ENCODE measurements at regions not wholly inside any gene's neighbourhood (a gene's known extent, or its start where the extent isn't known, plus 50 kb on each side); places are given as distances from the start of the nearest gene placed in this dataset.
"Not testable (repeated sequence)": the region's sequence is repeated elsewhere in the genome, so short reads cannot be mapped to it uniquely, and the experiment has no call there.

GRCh38 chr16:31678649-31679325, 151.1 kb downstream of the AHSP start:
- H3K4me1 ChIP-seq (ENCODE audit: control insufficient read depth in 2 of 2, insufficient read depth in 2 of 2, low read length in 1 of 2): no peaks in the 10 kb centered on the region
- H3K36me3 ChIP-seq (ENCODE audit: control insufficient read depth in 2 of 2, insufficient read depth in 2 of 2, low read length in 1 of 2): no peaks in the 10 kb centered on the region
- no peaks in the 10 kb centered on the region for H3K9me3 ChIP-seq (ENCODE audit: control insufficient read depth in 2 of 2, insufficient read depth in 1 of 2, low read depth in 1 of 2, low read length in 1 of 2)
- H3K4me3 ChIP-seq (ENCODE audit: low read depth in 1 of 2, low read length in 2 of 2): no peak overlapping the region
- H3K27me3 ChIP-seq (ENCODE audit: control insufficient read depth in 1 of 2, insufficient read depth in 2 of 2, low read length in 2 of 2): no peaks in the 10 kb centered on the region
- no peak overlapping the region for H3K27ac ChIP-seq (ENCODE audit: low read depth in 2 of 2, low read length in 1 of 2)
- 63 to 66% methylated on average over 7 of the region's 7 CpGs for WGBS, 2 donors

- H3K9me3 ChIP-seq (ENCODE audit: control insufficient read depth in 2 of 2, insufficient read depth in 1 of 2, low read depth in 1 of 2, low read length in 1 of 2); H3K27me3 ChIP-seq (ENCODE audit: control insufficient read depth in 1 of 2, insufficient read depth in 2 of 2, low read length in 2 of 2); H3K4me3 ChIP-seq (ENCODE audit: low read depth in 1 of 2, low read length in 2 of 2); H3K36me3 ChIP-seq (ENCODE audit: control insufficient read depth in 2 of 2, insufficient read depth in 2 of 2, low read length in 1 of 2); H3K4me1 ChIP-seq (ENCODE audit: control insufficient read depth in 2 of 2, insufficient read depth in 2 of 2, low read length in 1 of 2); H3K27ac ChIP-seq (ENCODE audit: low read depth in 2 of 2, low read length in 1 of 2): not testable (repeated sequence)
- 61 to 62% methylated on average over 2 of the region's 2 CpGs for WGBS, 2 donors
Observed at GRCh38 chr16:31689331-31689730, 161.6 kb downstream of the AHSP start.

DNA sequence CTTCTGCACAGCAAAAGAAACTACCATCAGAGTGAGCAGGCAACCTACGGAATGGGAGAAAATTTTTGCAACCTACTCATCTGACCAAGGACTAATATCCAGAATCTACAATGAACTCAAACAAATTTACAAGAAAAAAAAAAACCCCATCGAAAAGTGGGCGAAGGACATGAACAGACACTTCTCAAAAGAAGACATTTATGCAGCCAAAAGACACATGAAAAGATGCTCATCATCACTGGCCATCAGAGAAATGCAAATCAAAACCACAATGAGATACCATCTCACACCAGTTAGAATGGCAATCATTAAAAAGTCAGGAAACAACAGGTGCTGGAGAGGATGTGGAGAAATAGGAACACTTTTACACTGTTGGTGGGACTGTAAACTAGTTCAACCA, 164.6 kb downstream of the AHSP start:
- not testable (repeated sequence) for H3K36me3 ChIP-seq (ENCODE audit: control insufficient read depth in 2 of 2, insufficient read depth in 2 of 2, low read length in 1 of 2); H3K4me3 ChIP-seq (ENCODE audit: low read depth in 1 of 2, low read length in 2 of 2); H3K27ac ChIP-seq (ENCODE audit: low read depth in 2 of 2, low read length in 1 of 2); H3K27me3 ChIP-seq (ENCODE audit: control insufficient read depth in 1 of 2, insufficient read depth in 2 of 2, low read length in 2 of 2); H3K9me3 ChIP-seq (ENCODE audit: control insufficient read depth in 2 of 2, insufficient read depth in 1 of 2, low read depth in 1 of 2, low read length in 1 of 2); H3K4me1 ChIP-seq (ENCODE audit: control insufficient read depth in 2 of 2, insufficient read depth in 2 of 2, low read length in 1 of 2)
- 85 to 90% methylated on average over 3 of the region's 3 CpGs for WGBS, 2 donors

GRCh38 chr16:31693733-31694132, 166.0 kb downstream of the AHSP start:
- no peak overlapping the region for H3K27ac ChIP-seq (ENCODE audit: low read depth in 2 of 2, low read length in 1 of 2)
- WGBS, 2 donors: 91 to 92% methylated on average over 6 of the region's 6 CpGs
- no peak overlapping the region for H3K4me3 ChIP-seq (ENCODE audit: low read depth in 1 of 2, low read length in 2 of 2)
- peaks cover 0 to 3% of the 10 kb centered on the region in 2 donors for H3K4me1 ChIP-seq (ENCODE audit: control insufficient read depth in 2 of 2, insufficient read depth in 2 of 2, low read length in 1 of 2)
- H3K9me3 ChIP-seq (ENCODE audit: control insufficient read depth in 2 of 2, insufficient read depth in 1 of 2, low read depth in 1 of 2, low read length in 1 of 2): peaks cover 0 to 2% of the 10 kb centered on the region in 2 donors
- H3K36me3 ChIP-seq (ENCODE audit: control insufficient read depth in 2 of 2, insufficient read depth in 2 of 2, low read length in 1 of 2): no peaks in the 10 kb centered on the region
- no peaks in the 10 kb centered on the region for H3K27me3 ChIP-seq (ENCODE audit: control insufficient read depth in 1 of 2, insufficient read depth in 2 of 2, low read length in 2 of 2)

DNA sequence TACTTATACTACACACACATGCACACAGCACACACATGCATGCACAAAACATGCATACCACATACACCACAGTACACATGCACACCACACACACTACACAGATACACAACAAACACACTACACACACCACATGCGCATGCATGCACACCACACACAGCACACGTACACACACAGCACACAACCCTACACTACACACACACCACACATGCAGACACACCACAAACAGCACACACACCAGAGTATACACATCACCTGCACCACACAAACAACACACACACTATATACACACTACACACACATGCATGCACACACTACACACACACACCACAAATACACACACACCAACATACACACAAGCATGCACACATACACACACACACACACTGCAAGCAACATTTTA, 166.8 kb downstream of the AHSP start:
- Histone ChIP-seq H3K4me3 (ENCODE audit: low read depth in 1 of 2, low read length in 2 of 2) (no peak overlapping the region), H3K36me3 (ENCODE audit: control insufficient read depth in 2 of 2, insufficient read depth in 2 of 2, low read length in 1 of 2) (no peaks in the 10 kb centered on the region), H3K4me1 (ENCODE audit: control insufficient read depth in 2 of 2, insufficient read depth in 2 of 2, low read length in 1 of 2) (peaks cover 0 to 3% of the 10 kb centered on the region in 2 donors), H3K27ac (ENCODE audit: low read depth in 2 of 2, low read length in 1 of 2) (no peak overlapping the region), H3K27me3 (ENCODE audit: control insufficient read depth in 1 of 2, insufficient read depth in 2 of 2, low read length in 2 of 2) (no peaks in the 10 kb centered on the region), H3K9me3 (ENCODE audit: control insufficient read depth in 2 of 2, insufficient read depth in 1 of 2, low read depth in 1 of 2, low read length in 1 of 2) (peaks cover 0 to 2% of the 10 kb centered on the region in 2 donors)
- 94 to 95% methylated on average over 2 of the region's 2 CpGs for WGBS, 2 donors

- WGBS, 2 donors: 35 to 44% methylated on average over 4 of the region's 4 CpGs
- no peak overlapping the region for H3K4me3 ChIP-seq (ENCODE audit: low read depth in 1 of 2, low read length in 2 of 2)
- peaks cover 0 to 2% of the 10 kb centered on the region in 2 donors for H3K9me3 ChIP-seq (ENCODE audit: control insufficient read depth in 2 of 2, insufficient read depth in 1 of 2, low read depth in 1 of 2, low read length in 1 of 2)
- H3K27ac ChIP-seq (ENCODE audit: low read depth in 2 of 2, low read length in 1 of 2): no peak overlapping the region
- H3K27me3 ChIP-seq (ENCODE audit: control insufficient read depth in 1 of 2, insufficient read depth in 2 of 2, low read length in 2 of 2): no peaks in the 10 kb centered on the region
- peaks cover 0 to 3% of the 10 kb centered on the region in 2 donors for H3K4me1 ChIP-seq (ENCODE audit: control insufficient read depth in 2 of 2, insufficient read depth in 2 of 2, low read length in 1 of 2)
- no peaks in the 10 kb centered on the region for H3K36me3 ChIP-seq (ENCODE audit: control insufficient read depth in 2 of 2, insufficient read depth in 2 of 2, low read length in 1 of 2)
Observed at GRCh38 chr16:31695667-31696066, 168.0 kb downstream of the AHSP start.

GRCh38 chr16:31696968-31697743, 169.5 kb downstream of the AHSP start:
- Histone ChIP-seq H3K4me3 (ENCODE audit: low read depth in 1 of 2, low read length in 2 of 2) (no peak overlapping the region), H3K36me3 (ENCODE audit: control insufficient read depth in 2 of 2, insufficient read depth in 2 of 2, low read length in 1 of 2) (no peaks in the 10 kb centered on the region), H3K27ac (ENCODE audit: low read depth in 2 of 2, low read length in 1 of 2) (no peak overlapping the region), H3K27me3 (ENCODE audit: control insufficient read depth in 1 of 2, insufficient read depth in 2 of 2, low read length in 2 of 2) (no peaks in the 10 kb centered on the region), H3K4me1 (ENCODE audit: control insufficient read depth in 2 of 2, insufficient read depth in 2 of 2, low read length in 1 of 2) (peaks cover 0 to 7% of the 10 kb centered on the region in 2 donors), H3K9me3 (ENCODE audit: control insufficient read depth in 2 of 2, insufficient read depth in 1 of 2, low read depth in 1 of 2, low read length in 1 of 2) (peaks cover 0 to 2% of the 10 kb centered on the region in 2 donors)
- 46 to 49% methylated on average over 8 of the region's 8 CpGs for WGBS, 2 donors

DNA sequence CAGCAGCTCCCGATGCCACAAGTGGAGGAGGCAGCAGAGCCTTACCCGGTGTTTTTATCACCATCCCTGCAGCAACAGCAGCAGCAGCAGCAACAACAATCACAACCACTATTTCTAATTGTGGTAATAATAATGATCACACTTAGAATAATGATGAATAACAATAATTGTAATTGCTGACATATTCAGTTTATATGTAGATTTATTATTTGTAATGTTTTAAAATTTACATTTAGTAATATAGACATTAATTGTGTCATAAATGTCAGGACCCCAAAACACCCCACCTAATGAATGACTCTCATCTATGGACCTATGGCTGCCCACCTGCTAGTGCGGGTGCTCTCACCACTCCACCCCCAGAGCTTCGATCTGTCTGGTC, 170.0 kb downstream of the AHSP start:
- Histone ChIP-seq H3K9me3 (ENCODE audit: control insufficient read depth in 2 of 2, insufficient read depth in 1 of 2, low read depth in 1 of 2, low read length in 1 of 2) (peaks cover 0 to 2% of the 10 kb centered on the region in 2 donors), H3K27ac (ENCODE audit: low read depth in 2 of 2, low read length in 1 of 2) (no peak overlapping the region), H3K4me3 (ENCODE audit: low read depth in 1 of 2, low read length in 2 of 2) (no peak overlapping the region), H3K36me3 (ENCODE audit: control insufficient read depth in 2 of 2, insufficient read depth in 2 of 2, low read length in 1 of 2) (peaks cover 0 to 1% of the 10 kb centered on the region in 2 donors), H3K4me1 (ENCODE audit: control insufficient read depth in 2 of 2, insufficient read depth in 2 of 2, low read length in 1 of 2) (peaks cover 0 to 7% of the 10 kb centered on the region in 2 donors), H3K27me3 (ENCODE audit: control insufficient read depth in 1 of 2, insufficient read depth in 2 of 2, low read length in 2 of 2) (no peaks in the 10 kb centered on the region)
- 88 to 93% methylated on average over 4 of the region's 4 CpGs for WGBS, 2 donors

GRCh38 chr16:31698901-31699300, 171.2 kb downstream of the AHSP start:
- Histone ChIP-seq H3K27ac (ENCODE audit: low read depth in 2 of 2, low read length in 1 of 2) (no peak overlapping the region), H3K27me3 (ENCODE audit: control insufficient read depth in 1 of 2, insufficient read depth in 2 of 2, low read length in 2 of 2) (no peaks in the 10 kb centered on the region), H3K4me1 (ENCODE audit: control insufficient read depth in 2 of 2, insufficient read depth in 2 of 2, low read length in 1 of 2) (peaks cover 0 to 7% of the 10 kb centered on the region in 2 donors), H3K4me3 (ENCODE audit: low read depth in 1 of 2, low read length in 2 of 2) (no peak overlapping the region), H3K36me3 (ENCODE audit: control insufficient read depth in 2 of 2, insufficient read depth in 2 of 2, low read length in 1 of 2) (peaks cover 4 to 9% of the 10 kb centered on the region in 2 donors), H3K9me3 (ENCODE audit: control insufficient read depth in 2 of 2, insufficient read depth in 1 of 2, low read depth in 1 of 2, low read length in 1 of 2) (peaks cover 0 to 2% of the 10 kb centered on the region in 2 donors)
- WGBS, 2 donors: 66 to 81% methylated on average over 2 of the region's 2 CpGs

DNA sequence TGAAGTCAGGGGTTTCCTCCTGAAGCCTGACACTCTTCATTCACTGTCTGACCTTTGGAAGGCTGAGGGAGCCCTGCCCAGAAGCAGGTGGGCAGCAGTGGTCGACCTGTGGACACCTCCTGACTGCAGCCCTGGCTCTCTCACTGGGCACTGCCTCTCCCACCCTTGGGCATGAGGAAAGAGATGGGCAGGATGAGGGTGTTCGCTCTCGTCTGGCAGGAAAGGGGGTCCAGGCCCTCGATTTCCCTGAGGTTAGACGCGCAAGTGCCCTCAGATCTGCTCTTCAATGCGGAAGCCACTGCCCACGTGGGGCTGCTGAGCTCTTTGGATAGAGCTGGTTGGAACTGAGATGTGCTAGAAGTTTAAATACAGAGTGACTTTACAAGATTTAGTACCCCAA, 171.9 kb downstream of the AHSP start:
- Histone ChIP-seq H3K4me1 (ENCODE audit: control insufficient read depth in 2 of 2, insufficient read depth in 2 of 2, low read length in 1 of 2) (peaks cover 0 to 4% of the 10 kb centered on the region in 2 donors), H3K4me3 (ENCODE audit: low read depth in 1 of 2, low read length in 2 of 2) (no peak overlapping the region), H3K27ac (ENCODE audit: low read depth in 2 of 2, low read length in 1 of 2) (no peak overlapping the region), H3K36me3 (ENCODE audit: control insufficient read depth in 2 of 2, insufficient read depth in 2 of 2, low read length in 1 of 2) (peaks cover 4 to 15% of the 10 kb centered on the region in 2 donors), H3K27me3 (ENCODE audit: control insufficient read depth in 1 of 2, insufficient read depth in 2 of 2, low read length in 2 of 2) (no peaks in the 10 kb centered on the region), H3K9me3 (ENCODE audit: control insufficient read depth in 2 of 2, insufficient read depth in 1 of 2, low read depth in 1 of 2, low read length in 1 of 2) (no peaks in the 10 kb centered on the region)
- 71 to 81% methylated on average over 8 of the region's 8 CpGs for WGBS, 2 donors

All from esophagus (tissue), 2 donors.